Upper lobe of left lung (tissue), 4 donors: ENCODE measurements at regions not wholly inside any gene's neighbourhood (a gene's known extent, or its start where the extent isn't known, plus 50 kb on each side); places are given as distances from the start of the nearest gene placed in this dataset.

Source experiments
- EP300 ChIP-seq, 4 donors: sonication (generic); formaldehyde crosslinking; IDR thresholded peaks; one replicate each; pipeline ENCODE4 v1.5.1; 2017; ENCODE audit warnings: antibody characterized with exemption in 4 of 4, control low read depth in 2 of 4
- POLR2A ChIP-seq, 4 donors: fragments of 450-650 bp; IDR thresholded peaks; one replicate each; pipeline ENCODE4 v1.5.1; 2016 to 2017; ENCODE audit warnings: antibody characterized with exemption in 4 of 4, mild to moderate bottlenecking in 2 of 4
- POLR2AphosphoS5 ChIP-seq, 2 donors: sonication (generic); formaldehyde crosslinking; IDR thresholded peaks; one replicate each; pipeline ENCODE4 v1.5.1; 2017; ENCODE audit warnings: antibody characterized with exemption in 2 of 2
- TF ChIP-seq, protein P1 (sequence below), 6 experiments: fragments of 450-650 bp in 4 of 6; fragments of 200-600 bp in 2 of 6; sonication (generic) in 2 of 6; IDR thresholded peaks; one replicate each; pipeline ENCODE4 v1.5.1; 2016 to 2019; ENCODE audit warnings: antibody characterized with exemption in 6 of 6

DNA sequence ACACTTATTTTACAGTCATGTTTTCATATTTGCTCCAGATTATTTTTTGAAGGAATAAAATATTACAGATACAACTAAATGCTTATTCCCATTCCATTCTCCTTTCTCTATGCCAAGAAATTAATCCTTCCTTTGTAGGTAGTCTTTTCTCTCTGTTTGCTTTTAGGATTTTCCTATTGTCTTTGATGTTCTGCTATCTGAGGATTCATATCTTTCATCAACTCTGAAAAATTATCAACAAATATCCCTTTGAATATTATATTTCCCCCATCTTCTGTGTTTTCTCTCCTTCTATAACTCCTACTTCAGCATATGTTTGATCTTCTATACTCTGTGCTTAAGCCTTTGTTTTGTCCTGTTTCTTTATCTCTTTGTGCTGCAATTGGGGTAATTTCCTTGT is 260.4 kb upstream of the RBMS1 start:
- TF ChIP-seq, protein P1, sequence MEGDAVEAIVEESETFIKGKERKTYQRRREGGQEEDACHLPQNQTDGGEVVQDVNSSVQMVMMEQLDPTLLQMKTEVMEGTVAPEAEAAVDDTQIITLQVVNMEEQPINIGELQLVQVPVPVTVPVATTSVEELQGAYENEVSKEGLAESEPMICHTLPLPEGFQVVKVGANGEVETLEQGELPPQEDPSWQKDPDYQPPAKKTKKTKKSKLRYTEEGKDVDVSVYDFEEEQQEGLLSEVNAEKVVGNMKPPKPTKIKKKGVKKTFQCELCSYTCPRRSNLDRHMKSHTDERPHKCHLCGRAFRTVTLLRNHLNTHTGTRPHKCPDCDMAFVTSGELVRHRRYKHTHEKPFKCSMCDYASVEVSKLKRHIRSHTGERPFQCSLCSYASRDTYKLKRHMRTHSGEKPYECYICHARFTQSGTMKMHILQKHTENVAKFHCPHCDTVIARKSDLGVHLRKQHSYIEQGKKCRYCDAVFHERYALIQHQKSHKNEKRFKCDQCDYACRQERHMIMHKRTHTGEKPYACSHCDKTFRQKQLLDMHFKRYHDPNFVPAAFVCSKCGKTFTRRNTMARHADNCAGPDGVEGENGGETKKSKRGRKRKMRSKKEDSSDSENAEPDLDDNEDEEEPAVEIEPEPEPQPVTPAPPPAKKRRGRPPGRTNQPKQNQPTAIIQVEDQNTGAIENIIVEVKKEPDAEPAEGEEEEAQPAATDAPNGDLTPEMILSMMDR (IDR thresholded peaks at IDR 0.05) = no peak
- TF ChIP-seq EP300 (IDR thresholded peaks at IDR 0.05) (no peak), POLR2AphosphoS5 (IDR thresholded peaks at IDR 0.05) (no peak), POLR2A (IDR thresholded peaks at IDR 0.05) (no peak)
